Stimulated activated CD4-positive, alpha-beta T cell treated with anti-CD3 and anti-CD28 coated beads, Interleukin-15, amount 100 ng/mL, for 24 hours (primary cell): ENCODE measurements at regions not wholly inside any gene's neighbourhood (a gene's known extent, or its start where the extent isn't known, plus 50 kb on each side); places are given as distances from the start of the nearest gene placed in this dataset.
"Not testable (repeated sequence)": the region's sequence is repeated elsewhere in the genome, so short reads cannot be mapped to it uniquely, and the experiment has no call there.

Experiments
- DNase-seq: peaks from one replicate; pipeline ENCODE4 v3.0.0-alpha.2; 2020

DNA sequence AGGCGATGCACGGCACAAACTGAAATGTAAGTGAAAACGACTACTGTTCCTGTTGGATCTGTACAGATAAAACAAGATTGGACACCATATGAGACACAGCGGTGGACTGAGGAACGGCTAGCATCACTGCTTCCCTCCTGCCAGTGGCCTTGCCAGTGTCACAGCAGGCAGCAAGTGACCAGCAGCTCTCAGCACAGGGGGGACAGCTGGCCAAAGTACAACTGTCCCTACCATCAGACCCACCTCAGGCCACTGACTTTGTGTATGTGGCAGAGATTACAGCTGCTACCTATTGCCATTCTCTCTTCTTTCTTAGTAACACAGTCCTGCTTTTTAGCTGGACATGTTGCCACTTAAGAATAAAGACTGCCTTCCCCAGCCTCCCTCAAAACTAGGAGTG, 80.0 kb upstream of the SLC66A3 start:
- no peak for DNase-seq

- DNase-seq: no peak
Measured at GRCh38 chr2:11077411-11077810, 77.9 kb upstream of the SLC66A3 start.

DNA sequence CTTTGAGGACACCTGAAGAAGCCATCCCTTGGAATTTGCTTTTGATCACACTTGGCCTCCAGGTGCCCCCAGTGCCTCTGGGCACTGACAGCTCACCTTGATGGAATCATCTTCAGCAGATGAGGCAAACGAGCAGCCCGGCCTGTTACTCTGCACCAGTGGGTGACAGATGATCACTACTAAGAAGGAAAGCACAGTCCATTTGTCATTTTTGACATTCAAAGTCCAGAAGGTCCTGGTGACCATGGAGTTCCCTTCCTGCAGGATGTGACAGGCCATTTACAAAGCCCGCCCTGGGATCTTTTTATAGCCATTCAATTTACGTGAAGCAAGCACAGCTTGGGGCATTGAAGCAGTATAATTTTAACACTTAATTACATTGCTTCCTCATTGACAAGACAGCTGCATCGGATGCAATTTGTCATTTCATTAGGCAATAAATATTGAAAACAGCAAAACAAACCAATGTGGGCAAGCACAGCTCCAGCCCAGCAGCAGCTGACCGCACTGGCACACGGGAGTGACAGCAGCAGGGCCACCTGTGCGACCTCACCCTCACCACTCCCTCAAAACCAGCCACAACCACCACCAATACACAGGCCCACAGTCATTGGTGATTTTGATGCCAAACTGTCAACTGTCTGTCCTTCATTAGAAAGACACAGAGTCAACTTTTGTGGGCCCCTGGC, 76.0 kb upstream of the SLC66A3 start:
- no peak for DNase-seq

DNA sequence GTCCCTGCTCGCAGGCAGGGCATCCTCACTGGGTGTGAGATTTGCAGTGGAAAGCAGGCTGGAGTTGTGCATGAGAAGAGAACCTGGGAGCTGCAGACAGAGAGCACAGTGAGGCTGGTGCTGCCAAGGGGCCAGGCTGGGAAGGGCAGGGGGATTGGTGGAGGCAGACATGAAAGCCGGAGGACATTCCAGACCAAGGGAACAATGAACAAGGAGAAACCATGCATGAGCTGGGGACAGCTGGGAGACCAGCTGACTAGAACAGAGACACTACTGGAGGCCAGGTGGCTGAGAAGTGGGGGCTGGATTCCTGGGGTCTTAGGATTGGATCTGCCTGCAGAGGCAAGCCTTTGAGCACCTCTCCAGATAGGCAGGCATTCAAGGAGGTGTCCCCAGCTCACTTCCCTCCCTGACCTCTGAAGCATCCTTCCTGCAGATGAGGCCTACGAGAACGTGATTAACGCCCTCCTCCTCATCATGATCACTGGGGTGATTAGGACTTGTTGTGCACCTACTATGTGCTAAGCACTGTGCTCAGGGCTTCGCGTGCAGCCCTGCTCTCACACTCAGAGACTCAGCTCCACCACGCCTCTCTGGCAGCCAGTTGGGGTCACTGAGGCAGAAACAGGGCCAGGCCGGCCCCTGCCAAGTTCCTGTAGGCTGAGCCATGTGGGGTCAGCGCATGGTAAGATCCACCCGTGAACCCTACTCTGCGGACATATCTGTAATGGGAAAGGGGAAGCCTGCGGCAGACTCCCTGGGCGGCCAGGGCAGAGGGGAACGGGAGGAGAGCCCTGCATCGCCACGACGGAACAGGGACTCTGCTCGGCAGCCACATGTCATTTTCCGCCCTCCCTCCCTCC, 74.8 kb upstream of the SLC66A3 start:
- DNase-seq: no peak

DNA sequence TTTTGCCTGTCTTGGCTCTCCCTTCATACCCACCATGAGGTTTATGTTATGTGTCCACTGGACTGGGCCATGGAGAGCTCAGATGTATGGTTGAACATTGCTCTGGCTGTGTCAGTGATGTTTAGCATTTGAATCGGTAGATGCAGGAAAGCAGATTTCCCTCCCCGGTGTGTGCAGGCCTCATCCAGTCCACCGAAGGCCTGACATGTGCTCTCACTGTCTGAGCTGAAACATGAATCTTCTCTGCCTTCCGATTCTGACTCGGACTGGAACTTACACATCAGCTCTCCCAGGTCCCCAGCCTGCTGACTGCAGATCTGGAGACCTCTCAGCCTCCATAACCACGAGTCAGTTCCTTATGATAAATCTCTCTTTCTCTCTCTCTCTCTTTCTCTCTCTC, 72.4 kb upstream of the SLC66A3 start:
- DNase-seq: no peak

DNA sequence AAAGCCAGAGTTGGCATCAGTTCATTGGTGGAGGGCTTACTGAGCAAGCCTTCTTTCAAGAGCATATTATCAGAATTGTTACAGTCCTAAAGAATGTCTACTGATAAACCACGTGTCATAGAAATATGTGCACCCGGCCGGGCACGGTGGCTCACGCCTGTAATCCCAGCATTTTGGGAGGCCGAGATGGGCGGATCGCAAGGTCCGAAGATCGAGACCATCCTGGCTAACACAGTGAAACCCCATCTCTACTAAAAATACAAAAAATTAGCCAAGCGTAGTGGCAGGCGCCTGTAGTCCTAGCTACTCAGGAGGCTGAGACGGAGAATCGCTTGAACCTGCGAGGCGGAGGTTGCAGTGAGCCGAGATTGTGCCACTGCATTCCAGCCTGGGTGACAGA, 66.4 kb upstream of the SLC66A3 start:
- not testable (repeated sequence) for DNase-seq

DNA sequence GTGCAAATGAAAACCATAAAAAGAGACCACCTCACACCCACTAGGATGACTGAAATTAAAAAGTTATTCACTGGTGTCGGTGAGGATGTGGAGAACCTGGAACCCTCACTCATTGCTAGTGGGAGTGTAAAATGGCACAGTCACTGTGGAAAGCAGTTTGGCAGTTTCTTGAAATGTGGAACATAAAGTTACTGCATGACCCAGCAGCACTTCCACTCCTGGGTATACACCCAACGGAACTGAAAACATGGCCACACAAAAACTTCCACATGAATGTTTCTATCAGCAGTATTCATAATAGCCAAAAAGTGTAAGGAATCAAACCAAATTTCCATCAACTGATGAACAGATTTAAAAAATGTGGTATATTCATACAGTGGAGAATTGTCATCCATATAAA, 65.1 kb upstream of the SLC66A3 start:
- DNase-seq: peak; percentile 8

GRCh38 chr2:11092701-11093335, 62.4 kb upstream of the SLC66A3 start:
- DNase-seq: no peak

- no peak for DNase-seq
Measured at GRCh38 chr2:11093467-11093866, 61.8 kb upstream of the SLC66A3 start.

DNA sequence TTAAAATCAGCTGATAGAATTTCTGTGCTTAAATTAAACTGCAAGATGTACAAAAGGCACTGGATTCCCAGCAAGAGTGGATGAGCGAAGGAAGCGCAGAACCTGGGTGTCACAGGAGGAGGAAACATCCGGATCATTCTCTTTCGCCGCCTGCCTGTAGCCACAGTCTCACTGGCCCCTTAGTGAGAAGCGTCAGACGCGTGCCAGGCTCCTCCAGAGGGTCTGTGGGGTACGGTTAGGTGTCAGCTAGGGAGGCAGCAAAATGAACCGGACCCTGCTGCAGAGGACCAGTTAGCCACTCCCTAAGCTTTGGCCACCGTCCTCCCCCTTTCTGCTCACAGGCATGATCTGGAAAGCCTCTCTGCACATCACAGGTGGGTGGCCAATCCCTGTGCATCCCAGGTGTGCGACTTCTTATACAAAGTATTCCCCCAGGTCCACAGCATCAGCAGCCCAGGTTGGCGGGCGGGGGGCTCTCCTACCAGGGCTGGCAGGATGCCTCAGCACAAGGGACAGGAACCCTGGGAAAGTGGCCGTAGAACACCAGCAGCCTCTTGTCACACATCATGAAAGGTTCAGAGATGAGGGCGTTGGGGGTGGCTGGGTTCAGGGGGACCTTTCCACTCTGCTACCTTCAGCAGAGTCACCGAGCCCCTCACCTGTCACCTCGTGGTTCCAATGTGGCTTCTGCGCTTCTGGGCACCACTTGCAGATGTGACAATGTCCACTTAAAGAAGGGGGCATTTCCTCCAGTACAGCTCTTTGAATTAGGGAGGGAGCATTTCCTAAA, 61.1 kb upstream of the SLC66A3 start:
- no peak for DNase-seq

- no peak for DNase-seq
Measured at GRCh38 chr2:11096591-11096990, 58.7 kb upstream of the SLC66A3 start.

DNA sequence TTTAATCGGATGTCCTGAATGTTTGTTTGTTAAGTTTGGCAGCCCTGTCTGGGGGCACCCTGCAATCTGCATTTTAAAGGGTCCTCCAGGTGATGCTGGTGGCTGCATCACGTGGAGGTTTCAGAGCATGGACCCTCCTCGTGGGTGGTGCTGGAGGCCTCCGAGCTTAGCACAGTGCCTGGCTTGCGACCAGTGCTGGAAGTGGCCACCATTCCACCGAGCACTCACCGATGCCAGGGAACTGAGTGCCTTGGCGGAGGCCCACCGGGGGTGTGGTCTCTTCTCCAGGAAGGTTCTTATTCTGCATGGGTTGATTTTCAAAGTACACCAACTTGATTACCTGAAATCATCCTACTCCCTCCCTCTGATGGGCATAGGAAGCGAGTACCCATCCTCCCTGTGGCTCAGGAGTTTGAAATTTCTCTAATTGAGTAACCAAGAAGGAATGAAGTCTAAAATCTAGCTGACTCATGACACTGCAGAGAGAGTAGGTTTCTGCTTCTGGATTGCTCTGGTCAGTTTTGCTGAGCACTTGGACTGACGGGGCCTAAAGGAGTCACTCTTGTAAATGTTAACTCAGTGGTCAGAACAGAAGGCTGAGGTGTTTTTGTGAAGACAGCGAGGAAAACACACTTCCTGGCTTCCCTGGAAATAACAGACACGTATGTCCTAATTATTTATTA, 58.1 kb upstream of the SLC66A3 start:
- no peak for DNase-seq

GRCh38 chr2:11097854-11098387, 57.3 kb upstream of the SLC66A3 start:
- DNase-seq: no peak

GRCh38 chr2:11099122-11100065, 55.9 kb upstream of the SLC66A3 start:
- no peak for DNase-seq

GRCh38 chr2:11100130-11100529, 55.1 kb upstream of the SLC66A3 start:
- no peak for DNase-seq

DNA sequence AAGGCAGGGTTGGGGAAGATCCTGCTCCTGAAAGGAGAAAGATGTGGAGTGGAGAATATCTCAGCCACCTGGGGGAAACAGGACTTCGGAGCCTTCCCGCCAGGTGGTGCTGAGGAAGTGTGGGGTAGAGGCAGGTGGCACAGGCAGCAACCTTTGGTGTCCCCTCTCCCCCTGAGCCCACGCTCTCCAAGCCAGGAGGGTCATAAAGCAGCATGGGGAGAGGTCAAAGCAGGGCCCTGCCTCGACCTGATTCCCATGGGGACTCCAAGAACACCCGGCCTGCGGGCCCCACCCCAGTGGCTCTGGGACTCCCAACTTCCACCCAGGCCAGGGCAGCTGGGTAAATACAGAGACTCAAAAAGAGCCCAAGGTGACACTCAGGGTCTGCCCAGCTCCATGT, 54.3 kb upstream of the SLC66A3 start:
- DNase-seq: no peak

- DNase-seq: no peak
Measured at GRCh38 chr2:11101430-11101829, 53.8 kb upstream of the SLC66A3 start.

GRCh38 chr2:11102466-11102865, 52.8 kb upstream of the SLC66A3 start:
- DNase-seq: no peak

DNA sequence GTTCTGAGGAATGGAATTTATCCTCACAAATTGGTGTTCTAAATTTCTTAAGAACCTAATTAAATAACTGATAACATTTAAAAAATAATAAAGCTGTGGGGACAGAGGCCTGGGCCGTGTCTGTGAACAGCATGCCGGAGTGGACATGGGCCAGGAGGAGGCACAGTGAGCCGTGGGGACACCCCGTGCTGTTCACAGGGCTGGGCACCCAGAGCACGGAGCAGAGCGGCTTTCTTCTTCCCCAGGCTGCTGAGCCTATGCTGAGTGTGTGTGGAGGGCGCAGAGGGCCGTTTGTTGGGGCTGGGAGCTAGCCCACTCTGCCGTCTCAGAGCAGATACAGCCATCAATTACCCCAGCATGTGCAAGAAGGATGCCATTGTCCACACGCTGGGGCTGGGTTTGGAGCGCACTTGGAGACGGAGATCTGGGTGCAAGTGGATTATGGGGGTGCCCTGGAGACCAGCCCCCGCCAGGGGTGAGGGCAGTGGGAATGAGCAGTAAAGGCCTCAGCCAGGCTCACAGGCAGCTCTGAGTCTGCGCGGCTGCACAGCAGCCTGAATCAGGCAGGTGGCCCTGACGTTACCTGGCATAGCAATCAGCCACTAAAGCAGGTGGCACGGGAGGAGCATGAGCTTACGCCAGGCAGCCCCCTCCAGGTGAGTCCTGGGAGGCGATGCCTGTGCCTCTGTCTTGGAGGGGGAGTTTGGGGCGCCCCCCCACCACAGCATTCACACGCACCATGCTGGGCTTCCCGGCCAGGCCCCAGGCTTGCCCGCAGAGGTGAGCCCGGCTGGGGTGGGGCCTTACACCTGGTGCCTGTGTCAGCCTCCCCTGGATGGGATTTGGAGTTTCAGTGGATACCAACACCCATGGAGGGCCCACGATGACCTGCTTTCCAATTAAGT, 52.1 kb upstream of the SLC66A3 start:
- DNase-seq: no peak
